ENCODE measurements at regions not wholly inside any gene's neighbourhood (a gene's known extent, or its start where the extent isn't known, plus 50 kb on each side); places are given as distances from the start of the nearest gene placed in this dataset.

DNA sequence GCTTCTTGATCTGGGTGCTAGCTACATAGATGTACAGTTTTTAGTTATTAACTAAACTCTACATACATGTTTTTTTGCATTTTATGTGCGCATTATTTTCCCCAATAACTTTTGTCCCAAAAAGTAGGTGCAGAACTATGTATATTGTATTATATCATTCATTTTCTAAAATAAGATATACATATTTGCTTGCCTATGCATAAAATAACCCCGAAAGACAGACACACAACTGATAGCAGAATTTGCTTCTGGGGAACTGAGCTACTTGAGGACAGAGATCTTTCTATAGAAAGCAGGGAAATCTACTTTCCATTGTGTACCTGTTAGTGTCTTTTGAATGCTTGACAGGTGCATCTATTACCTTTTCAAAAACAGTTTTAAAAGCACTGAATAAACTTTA lies 88.9 kb upstream of the SIX3 start:
- H3K27me3 ChIP-seq (ENCODE audit: control insufficient read depth, insufficient read depth, low read length): peaks cover 2% of the 10 kb centered on the region
- DNase-seq (ENCODE audit: low read depth): no peak
- no peaks in the 10 kb centered on the region for H3K36me3 ChIP-seq (ENCODE audit: control insufficient read depth, insufficient read depth, low read length)
- H3K4me3 ChIP-seq (ENCODE audit: low read depth, low read length): no peak overlapping the region
- TF ChIP-seq, protein P1, sequence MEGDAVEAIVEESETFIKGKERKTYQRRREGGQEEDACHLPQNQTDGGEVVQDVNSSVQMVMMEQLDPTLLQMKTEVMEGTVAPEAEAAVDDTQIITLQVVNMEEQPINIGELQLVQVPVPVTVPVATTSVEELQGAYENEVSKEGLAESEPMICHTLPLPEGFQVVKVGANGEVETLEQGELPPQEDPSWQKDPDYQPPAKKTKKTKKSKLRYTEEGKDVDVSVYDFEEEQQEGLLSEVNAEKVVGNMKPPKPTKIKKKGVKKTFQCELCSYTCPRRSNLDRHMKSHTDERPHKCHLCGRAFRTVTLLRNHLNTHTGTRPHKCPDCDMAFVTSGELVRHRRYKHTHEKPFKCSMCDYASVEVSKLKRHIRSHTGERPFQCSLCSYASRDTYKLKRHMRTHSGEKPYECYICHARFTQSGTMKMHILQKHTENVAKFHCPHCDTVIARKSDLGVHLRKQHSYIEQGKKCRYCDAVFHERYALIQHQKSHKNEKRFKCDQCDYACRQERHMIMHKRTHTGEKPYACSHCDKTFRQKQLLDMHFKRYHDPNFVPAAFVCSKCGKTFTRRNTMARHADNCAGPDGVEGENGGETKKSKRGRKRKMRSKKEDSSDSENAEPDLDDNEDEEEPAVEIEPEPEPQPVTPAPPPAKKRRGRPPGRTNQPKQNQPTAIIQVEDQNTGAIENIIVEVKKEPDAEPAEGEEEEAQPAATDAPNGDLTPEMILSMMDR (IDR thresholded peaks at IDR 0.05; ENCODE audit: insufficient read depth, low read length, poor library complexity, severe bottlenecking): no peak

DNA sequence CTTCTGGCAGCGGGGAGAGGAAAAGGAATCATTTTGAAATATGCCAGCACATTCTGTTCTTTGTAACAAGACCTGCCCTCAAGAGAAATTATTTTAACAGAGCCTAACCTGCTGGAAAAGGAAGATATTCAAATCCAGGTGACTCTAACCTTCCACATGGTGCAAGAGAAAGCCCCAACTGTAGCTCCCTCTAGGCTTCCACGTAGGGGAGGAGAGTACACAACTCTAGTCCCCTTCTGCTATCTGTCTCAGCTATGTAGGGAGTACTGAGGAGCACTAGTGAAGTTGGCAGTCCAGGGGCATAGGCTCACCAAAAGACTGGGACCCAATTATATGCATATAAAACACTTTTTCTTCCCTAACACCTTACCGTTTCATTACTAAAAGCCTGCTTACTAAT lies 82.2 kb upstream of the SIX3 start:
- no peak for DNase-seq (ENCODE audit: low read depth)
- H3K4me3 ChIP-seq (ENCODE audit: low read depth, low read length): no peak overlapping the region
- TF ChIP-seq, protein P1 (IDR thresholded peaks at IDR 0.05; ENCODE audit: insufficient read depth, low read length, poor library complexity, severe bottlenecking): no peak
- no peaks in the 10 kb centered on the region for H3K27me3 ChIP-seq (ENCODE audit: control insufficient read depth, insufficient read depth, low read length)
- no peaks in the 10 kb centered on the region for H3K36me3 ChIP-seq (ENCODE audit: control insufficient read depth, insufficient read depth, low read length)

DNA sequence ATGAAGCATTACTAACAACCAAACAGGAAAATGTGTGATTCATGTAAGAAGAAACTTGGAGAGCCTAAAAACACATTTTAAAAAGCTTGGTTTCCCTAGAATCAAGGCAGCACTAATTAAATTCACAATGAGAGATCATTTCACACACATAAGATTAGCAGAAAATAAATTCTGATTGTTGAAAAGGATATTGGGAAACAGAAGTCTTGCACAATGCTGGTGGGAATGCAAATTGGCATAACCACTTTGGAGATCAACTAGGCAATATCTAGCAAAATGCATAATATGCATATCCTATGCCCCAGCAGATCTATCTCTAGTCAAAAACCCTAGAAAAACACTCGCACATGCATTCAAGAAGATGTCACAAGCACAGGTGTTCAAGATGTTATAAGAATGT lies 75.3 kb upstream of the SIX3 start:
- Histone ChIP-seq H3K4me3 (ENCODE audit: low read depth, low read length) (no peak overlapping the region), H3K27me3 (ENCODE audit: control insufficient read depth, insufficient read depth, low read length) (peaks cover 6% of the 10 kb centered on the region), H3K36me3 (ENCODE audit: control insufficient read depth, insufficient read depth, low read length) (no peaks in the 10 kb centered on the region)
- no peak for DNase-seq (ENCODE audit: low read depth)
- TF ChIP-seq, protein P1 (IDR thresholded peaks at IDR 0.05; ENCODE audit: insufficient read depth, low read length, poor library complexity, severe bottlenecking): no peak

DNA sequence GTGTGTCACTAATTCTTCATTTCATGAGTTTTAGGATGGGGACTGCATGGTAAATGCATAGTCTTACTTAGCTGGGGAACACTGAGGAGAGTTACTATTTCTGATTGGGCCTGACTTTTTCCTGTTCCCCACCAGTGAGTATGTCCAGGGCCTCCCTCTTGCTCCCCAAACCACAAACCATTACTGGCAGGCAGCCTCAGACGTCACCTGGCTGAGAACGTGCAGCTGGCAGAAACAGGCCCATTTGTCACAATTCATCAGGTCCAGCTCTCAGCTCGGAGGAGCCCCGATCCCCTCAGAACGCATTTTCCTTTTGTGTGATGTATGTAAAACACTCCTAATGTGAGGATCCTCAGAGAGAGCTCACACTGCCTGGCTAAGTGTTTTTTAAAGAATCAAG lies 71.7 kb upstream of the SIX3 start:
- TF ChIP-seq, protein P1 (IDR thresholded peaks at IDR 0.05; ENCODE audit: insufficient read depth, low read length, poor library complexity, severe bottlenecking): no peak
- H3K36me3 ChIP-seq (ENCODE audit: control insufficient read depth, insufficient read depth, low read length): no peaks in the 10 kb centered on the region
- H3K27me3 ChIP-seq (ENCODE audit: control insufficient read depth, insufficient read depth, low read length): peaks cover 6% of the 10 kb centered on the region
- H3K4me3 ChIP-seq (ENCODE audit: low read depth, low read length): no peak overlapping the region
- no peak for DNase-seq (ENCODE audit: low read depth)

DNA sequence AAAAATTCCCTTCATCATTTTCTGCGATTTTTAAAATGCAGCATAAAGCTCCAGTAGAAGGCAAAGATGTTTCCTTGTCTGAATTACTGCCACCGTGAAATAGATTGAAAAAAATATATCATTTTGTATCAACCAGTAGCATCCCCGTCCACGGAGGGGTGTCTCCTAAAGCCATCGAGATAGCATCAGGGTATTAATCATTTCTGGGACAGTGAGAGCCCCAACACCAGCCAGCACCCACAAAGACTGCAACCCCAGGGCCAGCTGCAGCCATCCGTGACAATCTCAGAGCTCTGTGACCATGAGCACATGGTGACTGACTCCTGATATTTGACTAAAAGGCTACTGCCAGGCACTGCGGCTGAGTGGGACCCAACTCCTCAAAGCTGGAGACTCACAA lies 64.1 kb upstream of the SIX3 start:
- H3K27me3 ChIP-seq (ENCODE audit: control insufficient read depth, insufficient read depth, low read length): peaks cover 5% of the 10 kb centered on the region
- DNase-seq (ENCODE audit: low read depth): no peak
- no peak overlapping the region for H3K4me3 ChIP-seq (ENCODE audit: low read depth, low read length)
- TF ChIP-seq, protein P1 (IDR thresholded peaks at IDR 0.05; ENCODE audit: insufficient read depth, low read length, poor library complexity, severe bottlenecking): no peak
- H3K36me3 ChIP-seq (ENCODE audit: control insufficient read depth, insufficient read depth, low read length): no peaks in the 10 kb centered on the region

DNA sequence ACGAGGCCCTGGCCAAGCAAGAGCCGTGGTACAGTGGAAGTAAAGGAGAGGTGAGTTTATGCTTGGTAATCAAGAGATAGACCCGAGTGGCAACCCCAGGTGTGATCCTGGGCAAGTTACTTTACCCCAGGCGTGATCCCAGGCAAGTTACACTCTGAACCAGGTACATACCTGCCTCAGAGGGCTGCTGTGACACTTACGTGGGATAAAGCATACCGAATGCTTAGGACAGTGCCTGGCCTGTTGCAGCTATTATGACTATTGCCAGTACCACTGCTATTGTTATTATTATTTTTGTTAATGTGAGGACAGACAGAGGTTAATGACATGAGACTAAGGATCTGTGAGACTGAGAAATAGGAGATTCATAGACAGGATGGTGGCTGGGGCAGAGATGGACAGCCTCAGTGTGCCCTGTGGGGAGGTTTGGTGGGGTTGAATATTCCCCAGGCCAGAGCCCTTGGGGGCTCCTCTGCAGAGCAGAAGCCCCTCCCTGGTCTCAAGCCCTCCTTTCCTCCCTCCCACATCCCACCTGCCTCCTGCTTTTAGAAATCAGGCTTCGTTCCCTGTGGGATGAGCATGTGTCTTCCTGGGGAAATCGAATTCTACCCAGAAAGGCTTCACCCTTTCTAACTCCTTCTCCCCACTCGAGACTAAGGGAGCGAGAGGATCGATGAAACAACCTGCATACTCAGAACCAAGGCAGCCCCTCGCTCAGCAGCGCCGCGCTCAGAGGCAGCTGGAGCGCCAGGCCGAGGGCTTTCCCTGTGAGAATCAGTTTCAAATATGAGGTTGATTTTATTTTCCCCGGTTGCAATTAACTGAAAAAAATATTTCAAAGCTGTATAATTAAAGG lies 62.0 kb upstream of the SIX3 start:
- TF ChIP-seq, protein P1 (IDR thresholded peaks at IDR 0.05; ENCODE audit: insufficient read depth, low read length, poor library complexity, severe bottlenecking): no peak
- no peak for DNase-seq (ENCODE audit: low read depth)
- peaks cover 11% of the 10 kb centered on the region for H3K27me3 ChIP-seq (ENCODE audit: control insufficient read depth, insufficient read depth, low read length)

More for the DNA sequence above, 62.0 kb upstream of the SIX3 start:
- Histone ChIP-seq H3K36me3 (ENCODE audit: control insufficient read depth, insufficient read depth, low read length) (no peaks in the 10 kb centered on the region), H3K4me3 (ENCODE audit: low read depth, low read length) (no peak overlapping the region)

Measured in kidney epithelial cell (primary cell).